Endothelial cell of umbilical vein (primary cell): ENCODE measurements at regions not wholly inside any gene's neighbourhood (a gene's known extent, or its start where the extent isn't known, plus 50 kb on each side); places are given as distances from the start of the nearest gene placed in this dataset.

Experiments
- BruUV-seq: library from RNA; stranded (reverse); fragments of 400-500 nt; replicated peaks from 2 replicates; lab custom pipeline; 2021; lab: Mats Ljungman, UMichigan
- CTCF ChIA-PET: fragments of 300-600, 350-600 bp; sonication (Branson Sonifier 250); formaldehyde crosslinking; loops from one replicate; lab custom pipeline; 2021; ENCODE audit warnings: antibody characterized with exemption, inconsistent platforms; lab: Charles Lee
- POLR2A ChIA-PET: fragments of 300-600, 350-600 bp; sonication (Branson Sonifier 250); formaldehyde crosslinking; loops from one replicate; lab custom pipeline; 2021; ENCODE audit warnings: antibody characterized with exemption, inconsistent platforms; lab: Charles Lee
- DNase-seq: peaks from one replicate; pipeline ENCODE4 v3.0.0-alpha.2; 2011; ENCODE audit warnings: low read depth, low spot score
- FAIRE-seq: peaks from 2 replicates; lab custom pipeline; 2011; peaks lifted over from hg19 to GRCh38; lab: Jason Lieb, UNC
- H2AFZ ChIP-seq: 2 replicates; pipeline ENCODE4 v1.6.0; 2012; ENCODE audit warnings: low read depth, low read length, control low read depth, inconsistent platforms
- H3K27ac ChIP-seq: 2 replicates; pipeline ENCODE4 v1.5.1; 2011; ENCODE audit warnings: low read depth, mild to moderate bottlenecking, control low read depth, low read length, moderate library complexity; ENCODE audit not compliant: insufficient read depth
- H3K27me3 ChIP-seq, 2 experiments: 2 replicates each; pipeline versions ENCODE4 v1.6.0 to v1.6.1; 2011; ENCODE audit warnings: low read length in 2 of 2, mixed read lengths in 1 of 2; ENCODE audit not compliant: control insufficient read depth in 2 of 2, insufficient read depth in 2 of 2
- H3K36me3 ChIP-seq, 2 experiments: 2 replicates in 1 of 2; 3 replicates in 1 of 2; pipeline ENCODE4 v1.5.1; 2011; ENCODE audit warnings: low read length in 2 of 2, mild to moderate bottlenecking in 1 of 2, moderate library complexity in 1 of 2; ENCODE audit not compliant: control insufficient read depth in 2 of 2, insufficient read depth in 2 of 2; ENCODE audit errors: extremely low read depth in 1 of 2
- H3K4me1 ChIP-seq: 3 replicates; pipeline ENCODE4 v1.5.1; 2011; ENCODE audit warnings: mild to moderate bottlenecking, low read length; ENCODE audit not compliant: control insufficient read depth, insufficient read depth; ENCODE audit errors: extremely low read depth
- H3K4me2 ChIP-seq: 2 replicates; pipeline ENCODE4 v1.6.1; 2011; ENCODE audit warnings: low read length, control low read depth, mixed read lengths; ENCODE audit not compliant: insufficient read depth
- H3K4me3 ChIP-seq, 3 experiments: fragments of 200-600 bp in 1 of 3; sonication (generic), shearing (Covaris generic) in 1 of 3; replicated peaks in 1 of 3; 2 replicates each; pipeline ENCODE4 v1.5.1; 2011 to 2016; ENCODE audit warnings: control low read depth in 3 of 3, low read length in 3 of 3, mild to moderate bottlenecking in 2 of 3, inconsistent platforms in 1 of 3, low read depth in 1 of 3, moderate library complexity in 1 of 3; ENCODE audit not compliant: insufficient read depth in 1 of 3
- H3K79me2 ChIP-seq: 2 replicates; pipeline ENCODE4 v1.6.0; 2012; ENCODE audit warnings: low read length, inconsistent platforms; ENCODE audit not compliant: control insufficient read depth, insufficient read depth
- H3K9ac ChIP-seq: replicated peaks from 2 replicates; pipeline ENCODE3; 2011; ENCODE audit warnings: low read length, control low read depth; ENCODE audit not compliant: insufficient read depth; ENCODE audit errors: extremely low read depth
- H3K9me1 ChIP-seq: replicated peaks from 3 replicates; pipeline ENCODE4 v1.6.0; 2011; ENCODE audit warnings: mild to moderate bottlenecking, low read length; ENCODE audit not compliant: control insufficient read depth, insufficient read depth; ENCODE audit errors: extremely low read depth
- H3K9me3 ChIP-seq: replicated peaks from 2 replicates; pipeline ENCODE4 v1.5.1; 2012; ENCODE audit warnings: low read length, inconsistent platforms; ENCODE audit not compliant: control insufficient read depth, insufficient read depth
- H4K20me1 ChIP-seq: replicated peaks from 2 replicates; pipeline ENCODE3; 2011; ENCODE audit warnings: mild to moderate bottlenecking, low read length; ENCODE audit not compliant: control insufficient read depth, insufficient read depth; ENCODE audit errors: extremely low read depth
- CTCF ChIP-seq, 2 donors: IDR thresholded peaks; 1 replicate in 1 of 2; 2 replicates in 1 of 2; pipeline ENCODE4 v1.5.1; 2011; ENCODE audit warnings: low read length in 2 of 2, mild to moderate bottlenecking in 2 of 2, moderate library complexity in 2 of 2, control low read depth in 1 of 2, inconsistent platforms in 1 of 2, low read depth in 1 of 2; ENCODE audit not compliant: insufficient read depth in 1 of 2; ENCODE audit errors: extremely low read depth in 1 of 2
- EZH2 ChIP-seq: IDR thresholded peaks from 2 replicates; pipeline ENCODE4 v1.6.1; 2012; ENCODE audit warnings: borderline replicate concordance, low read depth, mild to moderate bottlenecking, moderate library complexity, low read length, inconsistent platforms; ENCODE audit not compliant: severe bottlenecking
- FOS ChIP-seq: IDR thresholded peaks from 2 replicates; pipeline ENCODE4 v1.6.1; 2011; ENCODE audit warnings: mild to moderate bottlenecking, low read length, moderate library complexity, borderline replicate concordance; ENCODE audit not compliant: insufficient read depth
- GATA2 ChIP-seq: IDR thresholded peaks from 2 replicates; pipeline ENCODE4 v1.7.0; 2011; ENCODE audit warnings: low read depth, mild to moderate bottlenecking, moderate library complexity, mixed read lengths, low read length; ENCODE audit not compliant: insufficient read length, insufficient read depth
- JUN ChIP-seq: IDR thresholded peaks from 2 replicates; pipeline ENCODE4 v1.6.1; 2011; ENCODE audit warnings: borderline replicate concordance, low read depth; ENCODE audit not compliant: insufficient read length, insufficient read depth
- MAX ChIP-seq: IDR thresholded peaks from 2 replicates; pipeline ENCODE4 v1.6.1; 2011; ENCODE audit not compliant: insufficient read depth, insufficient read length
- MYC ChIP-seq: IDR thresholded peaks from one replicate; pipeline ENCODE4 v1.6.1; 2011; ENCODE audit warnings: mild to moderate bottlenecking, low read depth, low read length
- POLR2A ChIP-seq: IDR thresholded peaks from 2 replicates; pipeline ENCODE4 v1.6.1; 2012; ENCODE audit warnings: low read depth, mild to moderate bottlenecking, control low read depth, low read length
- POLR2AphosphoS5 ChIP-seq: IDR thresholded peaks from 2 replicates; pipeline ENCODE4 v1.6.1; 2012; ENCODE audit warnings: low read depth, mild to moderate bottlenecking, control low read depth, low read length, moderate library complexity; ENCODE audit not compliant: insufficient read depth
- dilution Hi-C: fragments of 300-500 bp; cut with MboI; formaldehyde crosslinking; loops from one replicate; pipeline ENCODE4 v1.15.0; 2019; ENCODE audit warnings: low sequenced_read_pairs; ENCODE audit not compliant: extremely low pct_ligation_motif_present
- intact Hi-C: fragments of 100-400 bp; cut with micrococcal nuclease; formaldehyde crosslinking; loops from one replicate; pipeline ENCODE4 v1.10.0; 2022

- DNase-seq (no peak), FAIRE-seq (no peak)
- H3K79me2 ChIP-seq = no peaks in the 10 kb centered on the region
- no peaks in the 10 kb centered on the region for H3K9me3 ChIP-seq
- dilution Hi-C loops = no loop called here
- intact Hi-C loops = no loop called here
- no peak overlapping the region for H3K9ac ChIP-seq
- H4K20me1 ChIP-seq = no peaks in the 10 kb centered on the region
- H3K4me3 ChIP-seq = no peak overlapping the region
- TF ChIP-seq MYC (no peak), POLR2A (no peak), JUN (no peak), EZH2 (no peak), GATA2 (no peak), FOS (no peak), POLR2AphosphoS5 (no peak), CTCF (IDR thresholded peaks at IDR 0.05; ENCODE audit: extremely low read depth in 1 of 2, insufficient read depth in 1 of 2, low read depth in 1 of 2, low read length in 2 of 2) (no peak), MAX (no peak)
- POLR2A ChIA-PET = no interaction called here
- H3K27ac ChIP-seq = no peak overlapping the region
- no peak overlapping the region for H2AFZ ChIP-seq
- CTCF ChIA-PET = no interaction called here
- H3K9me1 ChIP-seq = no peaks in the 10 kb centered on the region
- H3K4me1 ChIP-seq = no peaks in the 10 kb centered on the region
- H3K36me3 ChIP-seq = no peaks in the 10 kb centered on the region
- no peak overlapping the region for H3K4me2 ChIP-seq
- H3K27me3 ChIP-seq = no peaks in the 10 kb centered on the region
- no TSS peak for BruUV-seq
Observed at GRCh38 chrX:35406386-35406785, 391.8 kb upstream of the MAGEB16 start.
